GM12875 (cell line): ENCODE measurements at regions not wholly inside any gene's neighbourhood (a gene's known extent, or its start where the extent isn't known, plus 50 kb on each side); places are given as distances from the start of the nearest gene placed in this dataset.

Experiments used
- H3K4me3 ChIP-seq: one replicate; pipeline ENCODE4 v1.5.1; 2011; ENCODE audit warnings: low read depth, low read length, control low read depth
- TF ChIP-seq, protein P1 (sequence below): IDR thresholded peaks from 2 replicates; pipeline ENCODE4 v1.5.1; 2011; ENCODE audit warnings: low read depth, mild to moderate bottlenecking, control low read depth, inconsistent platforms, low read length, moderate library complexity, borderline replicate concordance; ENCODE audit not compliant: insufficient read depth

DNA sequence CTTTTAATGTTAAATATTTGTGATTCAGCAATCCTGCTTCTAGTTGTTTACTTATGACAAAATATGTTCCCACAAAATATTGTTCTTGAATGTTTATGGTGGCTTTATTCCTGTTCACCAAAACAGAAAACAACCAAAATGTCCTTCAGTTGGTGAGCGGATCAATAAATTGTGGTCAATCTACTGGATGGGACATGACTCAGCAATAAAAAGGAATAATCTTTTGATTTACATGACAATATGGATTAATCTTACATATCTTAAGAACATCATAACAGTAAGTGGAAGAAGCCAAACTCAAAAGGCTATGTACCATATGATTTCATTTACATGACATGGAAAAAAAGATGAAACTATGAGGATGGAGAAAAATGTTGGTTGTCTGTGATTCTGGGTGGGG lies 691.3 kb upstream of the GHITM start:
- no peak overlapping the region for H3K4me3 ChIP-seq
- TF ChIP-seq, protein P1, sequence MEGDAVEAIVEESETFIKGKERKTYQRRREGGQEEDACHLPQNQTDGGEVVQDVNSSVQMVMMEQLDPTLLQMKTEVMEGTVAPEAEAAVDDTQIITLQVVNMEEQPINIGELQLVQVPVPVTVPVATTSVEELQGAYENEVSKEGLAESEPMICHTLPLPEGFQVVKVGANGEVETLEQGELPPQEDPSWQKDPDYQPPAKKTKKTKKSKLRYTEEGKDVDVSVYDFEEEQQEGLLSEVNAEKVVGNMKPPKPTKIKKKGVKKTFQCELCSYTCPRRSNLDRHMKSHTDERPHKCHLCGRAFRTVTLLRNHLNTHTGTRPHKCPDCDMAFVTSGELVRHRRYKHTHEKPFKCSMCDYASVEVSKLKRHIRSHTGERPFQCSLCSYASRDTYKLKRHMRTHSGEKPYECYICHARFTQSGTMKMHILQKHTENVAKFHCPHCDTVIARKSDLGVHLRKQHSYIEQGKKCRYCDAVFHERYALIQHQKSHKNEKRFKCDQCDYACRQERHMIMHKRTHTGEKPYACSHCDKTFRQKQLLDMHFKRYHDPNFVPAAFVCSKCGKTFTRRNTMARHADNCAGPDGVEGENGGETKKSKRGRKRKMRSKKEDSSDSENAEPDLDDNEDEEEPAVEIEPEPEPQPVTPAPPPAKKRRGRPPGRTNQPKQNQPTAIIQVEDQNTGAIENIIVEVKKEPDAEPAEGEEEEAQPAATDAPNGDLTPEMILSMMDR, result no peak

DNA sequence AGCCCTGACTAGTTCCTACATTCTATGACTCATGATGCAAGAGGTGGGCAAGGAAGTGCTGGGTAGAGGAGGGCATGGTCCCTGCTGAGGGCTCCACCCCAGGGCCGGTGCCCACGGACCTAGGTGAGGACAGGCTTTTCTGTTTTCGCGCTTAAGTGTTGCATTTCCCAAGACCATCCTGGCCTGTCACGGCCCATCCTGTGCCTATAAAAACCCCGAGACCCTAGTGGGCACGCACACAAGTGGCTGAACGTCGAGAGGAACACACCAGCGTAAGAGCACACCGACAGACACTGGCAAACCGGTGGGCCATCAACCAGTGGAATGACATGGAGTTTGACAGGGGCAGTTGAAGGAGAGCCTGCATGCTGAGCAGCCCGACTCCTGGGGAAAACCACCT lies 680.7 kb upstream of the GHITM start:
- TF ChIP-seq, protein P1, result no peak
- no peak overlapping the region for H3K4me3 ChIP-seq

DNA sequence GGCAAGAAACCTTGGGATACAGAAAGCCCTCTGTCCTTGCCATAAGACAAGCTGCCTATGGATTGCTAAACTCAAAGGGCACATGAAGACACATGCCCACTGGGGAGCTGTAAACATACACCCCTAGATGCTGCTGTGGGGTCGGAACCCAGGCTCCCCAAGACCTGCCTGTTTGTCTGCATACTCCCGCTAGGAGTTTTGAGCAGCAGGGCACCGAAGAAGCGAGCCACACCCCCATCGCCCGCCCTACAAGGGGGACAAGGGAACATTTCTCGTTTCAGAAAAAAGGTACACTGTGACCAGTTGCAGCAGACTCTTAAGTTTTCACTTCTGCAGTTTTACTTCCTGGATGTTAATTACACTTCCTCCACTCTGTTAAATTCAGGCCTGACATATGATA lies 680.2 kb upstream of the GHITM start:
- H3K4me3 ChIP-seq, result no peak overlapping the region
- TF ChIP-seq, protein P1, result no peak

DNA sequence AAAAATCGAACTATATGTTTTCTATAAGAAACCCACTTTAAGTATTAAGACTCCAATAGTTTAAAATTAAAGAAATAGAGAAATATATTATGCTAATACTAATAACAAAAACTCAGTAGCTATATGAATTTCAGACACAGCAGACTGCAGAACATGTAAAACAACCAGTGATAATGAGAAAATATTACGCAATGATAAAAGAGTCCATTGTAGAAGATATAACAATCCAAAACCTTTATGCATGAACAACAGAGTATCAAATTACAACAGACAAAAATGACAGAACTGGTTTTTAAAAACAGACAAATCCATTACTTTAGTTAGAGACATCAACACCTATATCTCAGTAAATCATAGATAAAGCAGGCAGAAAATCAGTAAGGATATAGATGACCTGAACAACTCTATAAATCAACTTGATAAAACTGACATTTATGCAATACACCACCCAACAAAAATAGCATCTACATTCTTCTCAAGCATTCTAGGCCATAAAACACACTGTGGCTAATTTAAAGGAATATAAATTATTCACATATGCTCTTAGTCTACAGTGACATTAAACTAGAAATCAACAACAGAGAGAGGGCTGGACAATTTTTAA lies 669.5 kb upstream of the GHITM start:
- H3K4me3 ChIP-seq, result no peak overlapping the region
- TF ChIP-seq, protein P1, result no peak

DNA sequence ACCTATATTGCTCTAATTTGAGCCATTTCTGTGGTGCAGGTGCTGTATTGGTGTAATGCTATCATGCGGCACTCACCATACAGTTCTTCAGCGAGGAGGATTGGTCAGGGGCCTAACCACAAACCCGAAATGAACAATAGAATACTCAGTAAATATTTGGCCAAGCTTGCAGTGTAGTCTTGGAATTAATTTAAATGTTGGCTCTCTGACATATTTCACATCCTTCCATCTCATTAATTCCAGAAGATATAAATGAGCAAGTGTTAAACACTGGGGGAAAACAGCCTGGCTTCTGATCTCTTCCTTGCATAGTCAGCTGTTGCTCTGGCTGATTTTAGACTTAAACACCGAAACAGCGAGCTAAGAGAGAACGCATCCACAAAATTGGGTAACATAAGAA lies 663.1 kb upstream of the GHITM start:
- TF ChIP-seq, protein P1, result no peak
- no peak overlapping the region for H3K4me3 ChIP-seq

DNA sequence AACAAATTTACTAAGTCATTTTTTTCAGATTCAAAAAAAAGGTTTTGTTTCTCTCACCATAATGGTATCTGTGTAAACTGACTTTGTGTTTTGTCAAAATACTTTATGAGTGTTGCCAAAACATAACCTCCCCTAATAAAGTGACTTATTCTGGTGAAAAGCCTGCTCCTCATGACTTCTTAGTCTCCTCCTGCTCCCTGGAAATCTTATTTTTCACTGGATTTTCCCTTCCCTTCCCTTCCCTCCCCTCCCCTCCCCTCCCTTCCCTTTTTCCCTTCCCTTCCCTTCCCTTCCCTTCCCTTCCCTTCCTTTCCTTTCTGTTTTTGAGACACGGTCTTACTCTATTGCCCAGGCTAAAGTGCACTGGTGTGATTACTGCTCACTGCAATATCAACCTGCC lies 650.1 kb upstream of the GHITM start:
- TF ChIP-seq, protein P1, result no peak
- H3K4me3 ChIP-seq, result no peak overlapping the region

DNA sequence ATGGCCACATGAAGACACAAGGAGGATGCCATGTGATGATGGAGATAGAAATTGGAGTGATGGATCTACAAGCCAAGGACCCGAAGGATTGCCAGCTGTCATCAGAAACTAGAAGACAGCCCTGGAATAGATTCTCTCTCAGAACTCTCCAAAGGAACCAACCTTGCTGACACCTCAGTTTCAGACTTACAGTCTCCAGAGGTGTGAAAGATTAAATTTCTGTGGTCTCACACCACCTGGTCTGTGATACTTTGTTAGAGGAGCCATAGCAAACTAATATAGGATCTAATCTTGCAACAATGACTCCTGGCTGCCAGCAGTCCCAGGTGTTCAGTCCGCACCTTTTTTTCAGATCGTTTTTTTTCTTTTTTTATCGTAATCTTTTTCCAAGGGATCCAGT lies 647.3 kb upstream of the GHITM start:
- TF ChIP-seq, protein P1, result no peak
- no peak overlapping the region for H3K4me3 ChIP-seq
